ENCODE measurements at regions not wholly inside any gene's neighbourhood (a gene's known extent, or its start where the extent isn't known, plus 50 kb on each side); places are given as distances from the start of the nearest gene placed in this dataset.

DNA sequence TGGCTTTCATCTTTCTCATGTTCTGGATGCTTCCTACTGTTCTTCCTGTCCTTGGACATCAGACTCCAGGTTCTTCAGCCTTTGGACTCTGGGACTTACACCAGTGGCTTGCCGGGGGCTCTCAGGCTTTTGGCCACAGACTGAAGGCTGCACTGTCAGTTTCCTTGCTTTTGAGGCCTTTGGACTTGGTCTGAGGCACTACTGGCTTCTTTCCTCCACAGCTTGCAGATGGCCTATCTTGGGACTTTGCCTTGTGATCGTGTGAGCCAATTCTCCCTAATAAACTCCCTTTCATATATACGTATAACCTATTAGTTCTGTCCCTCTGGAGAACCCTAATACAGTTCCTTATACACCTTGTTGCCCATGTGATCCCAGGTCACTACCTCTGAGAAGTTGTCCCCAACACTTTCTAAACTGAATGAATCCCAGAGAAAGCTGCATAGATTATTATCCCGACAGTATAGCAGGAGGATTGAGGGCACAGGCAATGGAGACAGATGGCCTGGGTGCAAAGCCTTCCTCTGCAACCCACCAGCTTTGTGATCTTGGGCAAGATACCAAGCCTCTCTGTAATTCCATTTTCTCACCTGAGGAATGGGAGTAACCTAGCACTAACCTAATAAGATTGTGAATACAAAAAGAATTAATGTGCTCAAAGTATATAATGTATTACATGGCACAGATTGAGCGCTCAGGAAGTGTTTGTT lies 449.6 kb upstream of the BRINP1 start:
- TF ChIP-seq, protein P1, sequence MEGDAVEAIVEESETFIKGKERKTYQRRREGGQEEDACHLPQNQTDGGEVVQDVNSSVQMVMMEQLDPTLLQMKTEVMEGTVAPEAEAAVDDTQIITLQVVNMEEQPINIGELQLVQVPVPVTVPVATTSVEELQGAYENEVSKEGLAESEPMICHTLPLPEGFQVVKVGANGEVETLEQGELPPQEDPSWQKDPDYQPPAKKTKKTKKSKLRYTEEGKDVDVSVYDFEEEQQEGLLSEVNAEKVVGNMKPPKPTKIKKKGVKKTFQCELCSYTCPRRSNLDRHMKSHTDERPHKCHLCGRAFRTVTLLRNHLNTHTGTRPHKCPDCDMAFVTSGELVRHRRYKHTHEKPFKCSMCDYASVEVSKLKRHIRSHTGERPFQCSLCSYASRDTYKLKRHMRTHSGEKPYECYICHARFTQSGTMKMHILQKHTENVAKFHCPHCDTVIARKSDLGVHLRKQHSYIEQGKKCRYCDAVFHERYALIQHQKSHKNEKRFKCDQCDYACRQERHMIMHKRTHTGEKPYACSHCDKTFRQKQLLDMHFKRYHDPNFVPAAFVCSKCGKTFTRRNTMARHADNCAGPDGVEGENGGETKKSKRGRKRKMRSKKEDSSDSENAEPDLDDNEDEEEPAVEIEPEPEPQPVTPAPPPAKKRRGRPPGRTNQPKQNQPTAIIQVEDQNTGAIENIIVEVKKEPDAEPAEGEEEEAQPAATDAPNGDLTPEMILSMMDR (IDR thresholded peaks at IDR 0.05; ENCODE audit: low read depth, low read length, poor library complexity, severe bottlenecking) = no peak
- no peak for TF ChIP-seq EZH2phosphoT487 (IDR thresholded peaks at IDR 0.05; ENCODE audit: borderline replicate concordance, low read length)

All from DOHH2 (cell line).